ENCODE measurements at regions not wholly inside any gene's neighbourhood (a gene's known extent, or its start where the extent isn't known, plus 50 kb on each side); places are given as distances from the start of the nearest gene placed in this dataset.

DNA sequence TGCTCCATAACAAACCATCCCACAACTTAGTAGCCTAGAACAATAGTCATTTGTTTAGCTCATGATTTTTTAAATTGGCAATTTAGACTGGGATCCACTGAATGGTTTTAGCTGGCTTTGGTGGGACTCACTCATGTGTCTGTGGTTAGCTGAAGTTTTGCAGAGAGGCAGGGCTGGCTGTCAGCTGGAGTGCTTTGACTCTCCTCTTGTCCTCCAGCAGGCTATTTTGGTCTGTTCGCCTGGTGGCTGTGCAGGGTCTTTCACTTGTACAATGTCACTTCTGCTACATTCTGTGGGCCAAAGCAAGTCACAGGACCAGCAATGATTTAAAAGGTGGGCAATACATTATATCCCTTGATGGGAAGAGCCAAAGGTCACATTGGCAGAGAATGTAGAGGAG is 1146.5 kb downstream of the ROBO2 start:
- H3K9ac ChIP-seq (ENCODE audit: insufficient read depth, low read length): no peak overlapping the region
- H3K4me1 ChIP-seq (ENCODE audit: control insufficient read depth, extremely low read depth, insufficient read depth, low read length): no peaks in the 10 kb centered on the region
- no peaks in the 10 kb centered on the region for H3K27me3 ChIP-seq (ENCODE audit: control insufficient read depth, insufficient read depth, low read length)
- no peaks in the 10 kb centered on the region for H4K20me1 ChIP-seq (ENCODE audit: control insufficient read depth, extremely low read depth, insufficient read depth, low read length)
- H2AFZ ChIP-seq (ENCODE audit: low read length): no peak overlapping the region
- DNase-seq (ENCODE audit: low read depth in 2 of 2): no peak
- no peaks in the 10 kb centered on the region for H3K79me2 ChIP-seq (ENCODE audit: control insufficient read depth, insufficient read depth, low read length)
- no peak overlapping the region for H3K4me2 ChIP-seq (ENCODE audit: extremely low read depth, insufficient read depth, low read length)
- no peaks in the 10 kb centered on the region for H3K36me3 ChIP-seq (ENCODE audit: control insufficient read depth, insufficient read depth, low read length)
- TF ChIP-seq, protein P1, sequence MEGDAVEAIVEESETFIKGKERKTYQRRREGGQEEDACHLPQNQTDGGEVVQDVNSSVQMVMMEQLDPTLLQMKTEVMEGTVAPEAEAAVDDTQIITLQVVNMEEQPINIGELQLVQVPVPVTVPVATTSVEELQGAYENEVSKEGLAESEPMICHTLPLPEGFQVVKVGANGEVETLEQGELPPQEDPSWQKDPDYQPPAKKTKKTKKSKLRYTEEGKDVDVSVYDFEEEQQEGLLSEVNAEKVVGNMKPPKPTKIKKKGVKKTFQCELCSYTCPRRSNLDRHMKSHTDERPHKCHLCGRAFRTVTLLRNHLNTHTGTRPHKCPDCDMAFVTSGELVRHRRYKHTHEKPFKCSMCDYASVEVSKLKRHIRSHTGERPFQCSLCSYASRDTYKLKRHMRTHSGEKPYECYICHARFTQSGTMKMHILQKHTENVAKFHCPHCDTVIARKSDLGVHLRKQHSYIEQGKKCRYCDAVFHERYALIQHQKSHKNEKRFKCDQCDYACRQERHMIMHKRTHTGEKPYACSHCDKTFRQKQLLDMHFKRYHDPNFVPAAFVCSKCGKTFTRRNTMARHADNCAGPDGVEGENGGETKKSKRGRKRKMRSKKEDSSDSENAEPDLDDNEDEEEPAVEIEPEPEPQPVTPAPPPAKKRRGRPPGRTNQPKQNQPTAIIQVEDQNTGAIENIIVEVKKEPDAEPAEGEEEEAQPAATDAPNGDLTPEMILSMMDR (conservative IDR thresholded peaks at IDR 0.05 in 1 of 2, IDR thresholded peaks at IDR 0.05 in 1 of 2; ENCODE audit: low read depth in 1 of 2, low read length in 2 of 2): no peak
- TF ChIP-seq EZH2 (IDR thresholded peaks at IDR 0.05; ENCODE audit: low read length, missing control alignments): no peak
- H3K4me3 ChIP-seq (replicated peaks in 1 of 4; ENCODE audit: control extremely low read depth in 1 of 4, insufficient read depth in 1 of 4, low read depth in 3 of 4, low read length in 4 of 4): no peak overlapping the region
- no peaks in the 10 kb centered on the region for H3K9me3 ChIP-seq (ENCODE audit: control insufficient read depth, insufficient read depth, low read depth, low read length)
- H3K27ac ChIP-seq (ENCODE audit: insufficient read depth, low read length): no peak overlapping the region

DNA sequence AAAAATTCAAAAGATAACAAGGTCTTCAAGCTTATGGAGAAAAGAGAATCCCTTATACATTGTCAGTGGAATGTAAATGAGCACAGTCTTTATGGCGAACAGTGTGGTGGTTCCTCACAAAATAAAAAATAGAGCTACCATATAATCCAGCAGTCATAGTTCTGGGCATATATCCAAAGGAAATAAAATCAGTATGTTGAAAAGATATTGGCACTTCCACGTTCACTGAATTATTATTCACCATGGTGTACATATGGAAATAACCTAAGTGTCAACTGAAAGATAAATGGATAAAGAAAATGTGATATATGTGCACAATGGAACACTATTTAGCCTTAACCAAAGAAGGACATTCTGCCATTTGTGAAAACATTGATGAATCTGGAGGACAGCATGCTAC is 1161.2 kb downstream of the ROBO2 start:
- Histone ChIP-seq H3K79me2 (ENCODE audit: control insufficient read depth, insufficient read depth, low read length) (no peaks in the 10 kb centered on the region), H3K4me1 (ENCODE audit: control insufficient read depth, extremely low read depth, insufficient read depth, low read length) (no peaks in the 10 kb centered on the region), H3K27me3 (ENCODE audit: control insufficient read depth, insufficient read depth, low read length) (no peaks in the 10 kb centered on the region), H3K9me3 (ENCODE audit: control insufficient read depth, insufficient read depth, low read depth, low read length) (no peaks in the 10 kb centered on the region), H3K4me2 (ENCODE audit: extremely low read depth, insufficient read depth, low read length) (no peak overlapping the region), H3K4me3 (replicated peaks in 1 of 4; ENCODE audit: control extremely low read depth in 1 of 4, insufficient read depth in 1 of 4, low read depth in 3 of 4, low read length in 4 of 4) (no peak overlapping the region), H3K27ac (ENCODE audit: insufficient read depth, low read length) (no peak overlapping the region), H3K36me3 (ENCODE audit: control insufficient read depth, insufficient read depth, low read length) (no peaks in the 10 kb centered on the region), H3K9ac (ENCODE audit: insufficient read depth, low read length) (no peak overlapping the region), H4K20me1 (ENCODE audit: control insufficient read depth, extremely low read depth, insufficient read depth, low read length) (no peaks in the 10 kb centered on the region), H2AFZ (ENCODE audit: low read length) (no peak overlapping the region)
- TF ChIP-seq, protein P1 (conservative IDR thresholded peaks at IDR 0.05 in 1 of 2, IDR thresholded peaks at IDR 0.05 in 1 of 2; ENCODE audit: low read depth in 1 of 2, low read length in 2 of 2): no peak
- no peak for TF ChIP-seq EZH2 (IDR thresholded peaks at IDR 0.05; ENCODE audit: low read length, missing control alignments)
- DNase-seq (ENCODE audit: low read depth in 2 of 2): peak in 1 of 2 donors; percentile 5

DNA sequence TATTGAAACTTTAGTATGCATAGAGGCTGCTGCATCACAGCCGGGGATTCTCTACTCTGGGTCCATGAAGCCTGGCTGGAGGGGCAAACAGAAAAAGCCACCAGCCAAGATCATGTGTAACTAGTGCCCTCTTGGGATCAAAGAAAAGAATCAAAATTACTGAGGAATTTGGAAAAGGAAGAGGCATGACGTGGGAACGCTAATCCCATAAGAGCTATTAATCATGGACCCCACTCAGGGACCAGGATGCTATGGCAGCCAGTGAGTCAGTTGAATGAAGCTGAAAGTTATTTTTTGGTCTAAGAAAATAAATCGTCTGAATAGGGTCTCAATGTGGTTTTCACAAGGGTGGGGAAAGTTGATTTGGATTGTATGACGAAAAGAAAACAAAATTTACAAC is 1165.1 kb downstream of the ROBO2 start:
- Histone ChIP-seq H3K4me2 (ENCODE audit: extremely low read depth, insufficient read depth, low read length) (no peak overlapping the region), H2AFZ (ENCODE audit: low read length) (no peak overlapping the region), H3K79me2 (ENCODE audit: control insufficient read depth, insufficient read depth, low read length) (no peaks in the 10 kb centered on the region), H3K4me1 (ENCODE audit: control insufficient read depth, extremely low read depth, insufficient read depth, low read length) (no peaks in the 10 kb centered on the region), H3K9me3 (ENCODE audit: control insufficient read depth, insufficient read depth, low read depth, low read length) (no peaks in the 10 kb centered on the region), H3K36me3 (ENCODE audit: control insufficient read depth, insufficient read depth, low read length) (no peaks in the 10 kb centered on the region), H4K20me1 (ENCODE audit: control insufficient read depth, extremely low read depth, insufficient read depth, low read length) (no peaks in the 10 kb centered on the region), H3K27me3 (ENCODE audit: control insufficient read depth, insufficient read depth, low read length) (no peaks in the 10 kb centered on the region), H3K27ac (ENCODE audit: insufficient read depth, low read length) (no peak overlapping the region), H3K9ac (ENCODE audit: insufficient read depth, low read length) (no peak overlapping the region), H3K4me3 (replicated peaks in 1 of 4; ENCODE audit: control extremely low read depth in 1 of 4, insufficient read depth in 1 of 4, low read depth in 3 of 4, low read length in 4 of 4) (peak overlapping the region in 2 of 4 experiments; percentile 23 to 40)
- peak; percentile 60 to 85 for DNase-seq (ENCODE audit: low read depth in 2 of 2)
- TF ChIP-seq, protein P1 (conservative IDR thresholded peaks at IDR 0.05 in 1 of 2, IDR thresholded peaks at IDR 0.05 in 1 of 2; ENCODE audit: low read depth in 1 of 2, low read length in 2 of 2): peak in 1 of 2 donors; percentile 19
- TF ChIP-seq EZH2 (IDR thresholded peaks at IDR 0.05; ENCODE audit: low read length, missing control alignments): no peak

Measured in fibroblast of lung (primary cell).